DMS 273 treated with DMSO at 0.1 percent for 48 hours (cell line): ENCODE measurements at regions not wholly inside any gene's neighbourhood (a gene's known extent, or its start where the extent isn't known, plus 50 kb on each side); places are given as distances from the start of the nearest gene placed in this dataset.
"Not testable (repeated sequence)": the region's sequence is repeated elsewhere in the genome, so short reads cannot be mapped to it uniquely, and the experiment has no call there.

Source experiments
- DNase-seq: peaks from one replicate; lab custom pipeline; 2025; lab: John Stamatoyannopoulos, UW

DNA sequence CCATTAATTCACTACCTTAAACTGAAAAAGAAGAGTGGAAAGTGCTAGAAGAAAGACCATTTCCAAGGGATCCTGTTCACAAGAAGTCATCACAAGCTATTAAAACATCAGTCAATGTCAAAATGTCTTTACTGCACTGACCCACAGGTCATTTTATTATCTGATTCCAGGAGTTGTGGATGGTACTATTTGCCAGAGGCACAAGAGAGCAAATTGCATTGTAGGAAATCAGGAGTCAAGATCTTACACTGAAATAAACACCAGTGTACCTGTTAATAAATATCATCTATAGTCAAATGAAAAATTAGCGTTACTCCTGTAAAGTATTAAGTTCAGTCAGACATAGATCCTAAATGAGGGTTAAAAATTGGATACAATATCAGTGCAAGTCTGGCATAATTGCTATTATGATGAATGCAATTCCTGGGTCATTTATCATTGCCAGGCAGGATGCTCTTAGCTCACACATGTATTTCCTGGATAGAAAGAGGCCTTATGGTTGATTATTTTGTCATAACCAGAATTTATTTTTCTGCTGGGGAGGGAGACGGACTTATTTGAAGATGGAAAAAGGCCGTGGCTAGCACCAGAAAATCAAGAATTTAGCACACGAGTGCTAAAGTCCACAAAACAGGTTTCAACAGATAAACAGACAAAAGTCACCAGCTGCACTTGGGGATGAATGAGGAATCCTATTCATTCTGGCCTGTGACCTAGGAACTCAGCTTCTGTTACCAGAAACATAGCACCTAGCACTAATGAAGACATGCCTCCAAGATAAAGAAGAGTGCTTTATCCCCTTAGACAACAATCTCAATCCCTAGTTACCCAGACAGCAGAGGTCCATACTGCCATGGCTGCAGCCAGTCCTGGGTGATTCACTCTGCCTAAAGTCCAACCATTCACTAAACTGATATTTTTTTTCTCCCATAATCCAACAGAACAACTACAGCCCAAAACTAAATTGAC lies 683.1 kb upstream of the POM121L12 start:
- no peak for DNase-seq

- DNase-seq, result no peak
Observed at GRCh38 chr7:52344015-52344414, 691.4 kb upstream of the POM121L12 start.

DNA sequence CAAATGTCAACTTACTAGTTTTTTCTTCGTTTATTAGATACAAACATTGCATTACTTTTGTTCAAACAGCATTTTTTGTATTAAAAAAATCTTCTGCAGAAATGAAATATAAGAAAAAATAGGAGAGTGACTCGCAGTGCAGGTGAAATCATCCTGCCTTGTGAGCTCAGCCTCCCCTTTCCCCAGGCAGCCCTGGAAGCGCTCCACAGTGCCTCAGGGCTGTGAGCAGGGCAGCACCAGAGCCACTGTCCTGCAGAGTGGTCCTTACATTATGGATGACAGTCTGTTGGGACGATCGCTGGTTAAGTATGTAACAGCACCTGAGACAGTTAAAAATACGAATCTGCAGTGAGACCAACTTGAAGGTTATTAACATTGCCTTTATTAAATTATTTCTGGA lies 695.4 kb upstream of the POM121L12 start:
- DNase-seq, result no peak

DNA sequence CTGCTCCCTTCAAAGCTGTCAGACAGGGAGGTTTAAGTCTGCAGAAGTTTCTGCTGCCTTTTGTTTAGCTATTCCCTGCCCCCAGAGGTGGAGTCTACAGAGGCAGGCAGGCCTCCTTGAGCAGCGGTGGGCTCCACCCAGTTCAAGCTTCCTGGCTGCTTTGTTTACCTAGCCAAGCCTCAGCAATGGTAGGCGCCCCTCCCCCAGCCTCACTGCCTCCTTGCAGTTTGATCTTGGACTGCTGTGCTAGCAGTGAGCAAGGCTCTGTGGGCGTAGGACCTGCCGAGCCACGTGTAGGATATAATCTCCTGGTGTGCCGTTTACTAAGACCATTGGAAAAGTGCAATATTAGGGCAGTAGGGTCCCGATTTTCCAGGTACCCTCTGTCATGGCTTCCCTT lies 707.1 kb upstream of the POM121L12 start:
- not testable (repeated sequence) for DNase-seq

DNA sequence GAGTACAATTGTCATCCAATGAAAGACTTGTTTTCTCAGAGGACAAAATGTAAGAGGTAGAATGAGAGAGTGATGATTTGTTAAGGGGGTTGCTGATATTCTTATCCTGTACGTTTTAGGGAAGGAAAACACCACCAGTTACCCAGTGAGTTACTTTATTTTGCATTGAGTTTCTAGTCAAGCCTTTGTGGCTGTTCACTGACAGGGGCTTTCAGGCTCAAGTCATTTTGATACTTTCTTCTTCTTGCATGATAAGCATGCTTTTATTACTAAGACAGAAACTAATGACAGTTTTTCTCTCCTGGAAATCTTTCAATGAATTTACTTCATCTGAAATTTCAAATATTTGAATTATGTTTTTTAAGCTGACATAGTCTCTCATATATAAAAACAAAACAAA lies 710.2 kb upstream of the POM121L12 start:
- no peak for DNase-seq

DNA sequence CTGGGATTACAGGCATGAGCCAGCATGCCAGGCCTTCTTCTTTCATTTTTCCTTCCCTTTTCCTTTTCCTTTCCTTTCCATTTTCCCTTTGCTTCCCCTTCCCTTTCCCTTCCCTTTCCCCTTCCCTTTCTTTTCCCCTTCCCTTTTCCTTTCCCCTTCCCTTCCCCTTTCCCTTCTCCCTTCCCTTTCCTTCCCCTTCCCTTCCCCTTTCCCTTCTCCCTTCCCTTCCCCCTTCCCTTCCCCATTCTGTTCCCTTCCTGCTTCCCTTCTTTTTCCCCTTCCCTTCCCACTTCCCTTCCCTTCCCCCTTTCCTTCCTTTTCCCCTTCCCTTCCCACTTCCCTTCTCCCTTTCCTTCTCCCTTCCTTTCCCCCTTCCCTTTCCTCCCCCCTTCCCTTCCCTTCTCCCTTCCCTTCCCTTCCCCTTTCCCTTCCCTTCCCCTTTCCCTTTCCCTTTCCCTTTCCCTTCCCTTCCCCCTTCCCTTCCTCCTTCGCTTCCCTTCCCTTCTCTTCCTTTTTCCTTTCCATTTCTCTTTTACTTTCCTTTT lies 712.2 kb upstream of the POM121L12 start:
- DNase-seq, result no peak

- DNase-seq, result no peak
Observed at GRCh38 chr7:52320610-52321009, 714.8 kb upstream of the POM121L12 start.

DNA sequence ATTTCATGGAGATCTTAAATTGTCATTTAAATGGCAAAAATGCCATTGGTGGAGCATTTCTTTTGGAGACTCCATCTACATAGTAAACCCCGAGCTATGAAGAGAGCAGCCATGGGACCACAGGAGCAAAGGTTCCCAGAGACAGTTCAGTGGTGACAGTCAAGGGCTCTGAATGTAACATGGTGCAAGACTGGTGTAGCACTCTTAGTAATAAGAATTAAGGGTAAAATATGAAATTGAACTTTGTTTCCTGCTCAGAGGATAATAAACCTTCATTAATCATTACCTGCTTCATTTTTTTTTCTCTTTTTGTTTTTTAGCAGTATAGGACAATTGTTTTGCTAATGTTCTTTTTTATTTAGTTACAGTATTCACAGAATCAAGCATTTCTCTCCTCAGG lies 717.5 kb upstream of the POM121L12 start:
- DNase-seq, result no peak

DNA sequence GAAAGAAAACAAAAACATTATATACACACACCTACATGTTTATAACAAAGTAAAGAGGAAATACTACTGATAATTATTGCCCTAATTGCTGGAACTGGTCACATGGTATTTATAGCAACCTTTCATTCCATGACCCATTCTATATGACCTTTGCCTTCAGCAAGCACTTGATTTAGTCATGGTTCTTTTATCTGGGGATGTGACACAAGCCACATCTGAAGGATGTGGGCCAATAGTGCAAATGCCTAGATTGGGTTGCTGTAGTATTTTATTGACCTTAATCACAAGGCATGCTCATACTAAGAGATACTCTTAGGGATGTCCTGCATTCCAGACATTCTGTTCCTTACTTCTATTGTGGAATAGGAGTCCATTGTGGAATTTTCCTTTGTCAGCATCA lies 723.5 kb upstream of the POM121L12 start:
- DNase-seq, result no peak

DNA sequence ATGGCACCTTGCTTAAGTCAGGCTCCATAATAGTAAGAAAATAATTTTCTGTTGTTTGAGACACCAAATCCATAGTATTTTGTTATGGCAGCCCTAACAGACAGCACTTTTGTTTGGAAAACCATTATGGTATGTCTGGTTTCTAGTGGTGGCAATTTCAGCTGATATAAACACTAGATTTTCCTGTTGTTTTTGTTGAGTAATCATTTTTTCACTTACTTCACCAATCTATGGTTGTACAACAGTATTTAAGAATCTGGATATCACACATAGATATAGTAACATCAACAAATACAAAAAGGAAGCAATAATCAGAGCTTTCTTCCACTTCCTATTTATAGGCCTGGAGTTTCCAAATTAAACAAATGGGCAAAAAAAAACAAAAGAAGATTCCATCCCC lies 725.8 kb upstream of the POM121L12 start:
- no peak for DNase-seq

GRCh38 chr7:52302765-52303520 lies 732.5 kb upstream of the POM121L12 start:
- no peak for DNase-seq

GRCh38 chr7:52297128-52297527 lies 738.3 kb upstream of the POM121L12 start:
- DNase-seq, result no peak

DNA sequence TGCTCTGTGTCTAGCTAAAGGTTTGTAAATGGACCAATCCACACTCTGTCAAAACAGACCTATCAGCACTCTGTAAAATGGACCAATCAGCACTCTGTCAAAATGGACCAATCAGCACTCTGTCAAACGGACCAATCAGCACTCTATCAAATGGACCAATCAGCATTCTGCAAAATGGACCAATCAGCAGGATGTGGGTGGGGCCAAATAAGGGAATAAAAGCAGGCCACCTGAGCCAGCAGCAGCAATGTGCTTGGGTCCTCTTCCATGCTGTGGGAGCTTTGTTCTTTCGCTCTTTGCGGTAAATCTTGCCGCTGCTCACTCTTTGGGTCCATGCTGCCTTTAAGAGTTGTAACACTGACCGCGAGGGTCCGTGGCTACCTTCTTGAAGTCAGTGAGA lies 740.5 kb upstream of the POM121L12 start:
- no peak for DNase-seq

- DNase-seq, result no peak
Observed at GRCh38 chr7:52289247-52289646, 746.2 kb upstream of the POM121L12 start.

DNA sequence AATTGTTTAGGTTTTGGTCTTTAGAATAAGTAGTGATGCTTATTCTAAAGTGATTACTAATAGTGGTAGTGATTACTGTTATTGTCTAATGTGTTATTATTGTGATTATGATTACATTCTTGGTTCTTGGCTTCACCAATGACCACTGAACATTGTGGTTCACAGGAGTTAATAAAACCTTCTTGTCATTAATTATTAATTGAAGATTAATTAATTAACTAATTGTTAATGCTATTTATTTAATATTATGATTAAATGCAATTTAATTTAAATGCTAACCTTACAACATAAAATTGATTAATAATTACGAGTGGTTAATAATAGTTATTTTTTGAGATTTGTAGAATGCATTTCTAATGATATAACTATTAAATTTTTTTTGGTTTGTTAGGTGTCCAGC lies 747.7 kb upstream of the POM121L12 start:
- DNase-seq, result no peak

- no peak for DNase-seq
Observed at GRCh38 chr7:52285689-52286088, 749.7 kb upstream of the POM121L12 start.

DNA sequence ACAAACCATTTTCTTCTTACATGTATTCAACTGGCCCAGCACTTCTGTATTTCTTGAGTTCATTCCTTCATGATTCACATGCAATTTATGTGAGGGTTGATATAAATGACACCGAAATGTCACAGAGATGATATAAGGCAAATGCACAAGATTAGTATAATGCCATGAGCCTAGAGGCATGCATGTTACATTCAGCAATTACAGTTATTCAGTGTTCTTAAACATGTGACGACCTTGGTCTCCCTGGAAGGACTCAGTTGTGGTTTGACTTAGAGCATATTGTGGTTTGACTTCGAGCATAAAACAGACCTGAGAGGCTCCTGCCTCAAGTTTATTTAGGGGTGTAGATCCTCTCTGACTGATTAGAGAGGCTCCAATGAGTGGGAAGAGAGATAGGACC lies 752.1 kb upstream of the POM121L12 start:
- DNase-seq, result no peak

DNA sequence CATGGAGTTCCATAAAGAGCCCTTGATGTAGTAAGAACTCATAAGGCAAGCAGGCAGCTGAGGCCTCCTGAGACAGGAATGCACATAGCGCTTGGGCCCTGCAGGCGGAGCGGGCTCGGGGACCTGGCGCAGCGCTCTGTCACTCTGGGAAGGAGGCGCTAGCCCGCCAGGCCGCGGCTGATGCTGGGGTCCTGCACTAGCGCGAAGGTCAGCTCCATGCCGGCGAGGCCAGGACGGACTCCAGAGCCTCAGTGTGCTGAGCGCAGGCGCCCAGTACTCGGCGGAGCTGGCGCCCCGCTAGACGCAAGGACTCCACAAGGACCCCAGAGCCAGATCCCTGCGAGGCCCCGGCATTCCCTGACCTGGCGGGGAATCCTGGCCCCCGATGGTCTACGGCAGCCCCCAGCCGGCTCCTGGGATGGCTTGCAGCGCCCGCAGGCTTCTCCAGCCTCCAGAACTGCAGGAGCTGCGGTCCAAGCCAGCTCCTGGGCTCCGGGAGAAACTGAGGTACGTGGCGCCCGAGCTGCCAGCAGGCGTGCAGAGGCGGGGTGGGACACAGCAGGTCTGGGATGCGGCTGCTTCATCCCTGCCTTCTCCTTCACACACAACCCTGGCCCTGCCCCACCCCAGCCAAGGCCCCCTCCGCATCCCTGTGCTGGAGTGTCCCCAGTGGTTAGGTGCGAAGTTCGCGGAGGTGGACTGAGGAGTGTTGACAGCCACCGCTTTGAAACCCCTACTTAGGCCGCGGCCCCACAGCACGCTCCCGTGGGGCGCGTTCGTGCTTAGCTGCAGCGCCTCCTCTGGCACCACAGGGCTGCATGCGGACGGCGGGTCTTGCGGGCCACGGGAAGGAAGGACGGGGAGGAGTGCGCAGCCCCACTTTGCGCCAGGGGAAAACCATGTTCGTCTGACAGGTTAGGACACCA lies 761.5 kb upstream of the POM121L12 start:
- DNase-seq, result no peak

GRCh38 chr7:52271703-52272102 lies 763.7 kb upstream of the POM121L12 start:
- no peak for DNase-seq

GRCh38 chr7:52270301-52270700 lies 765.1 kb upstream of the POM121L12 start:
- no peak for DNase-seq

DNA sequence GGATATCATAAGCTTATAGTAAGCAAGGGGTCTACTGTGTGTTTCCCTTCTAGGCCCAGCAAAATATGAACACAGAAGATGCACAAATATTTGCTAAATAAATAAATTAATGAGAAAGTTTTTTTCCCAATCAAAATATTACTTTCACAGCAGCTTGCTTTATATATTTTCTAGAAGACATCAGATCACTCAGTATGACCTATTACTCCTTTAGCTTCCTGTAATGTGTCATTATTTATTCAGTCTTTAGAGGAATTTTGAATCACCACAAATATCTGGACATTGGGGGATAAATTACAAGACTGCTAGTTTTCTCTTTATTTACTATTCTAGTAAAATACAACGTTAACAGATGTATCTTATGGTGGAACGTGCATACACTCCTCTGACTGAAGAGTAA lies 765.8 kb upstream of the POM121L12 start:
- no peak for DNase-seq

- DNase-seq, result no peak
Observed at GRCh38 chr7:52261057-52261456, 774.4 kb upstream of the POM121L12 start.
